Fibroblast of skin of right biceps (primary cell): ENCODE measurements at regions not wholly inside any gene's neighbourhood (a gene's known extent, or its start where the extent isn't known, plus 50 kb on each side); places are given as distances from the start of the nearest gene placed in this dataset.
"Not testable (repeated sequence)": the region's sequence is repeated elsewhere in the genome, so short reads cannot be mapped to it uniquely, and the experiment has no call there.

Source experiments
- DNase-seq: peaks from one replicate; pipeline ENCODE4 v3.0.0-alpha.2; 2013

DNA sequence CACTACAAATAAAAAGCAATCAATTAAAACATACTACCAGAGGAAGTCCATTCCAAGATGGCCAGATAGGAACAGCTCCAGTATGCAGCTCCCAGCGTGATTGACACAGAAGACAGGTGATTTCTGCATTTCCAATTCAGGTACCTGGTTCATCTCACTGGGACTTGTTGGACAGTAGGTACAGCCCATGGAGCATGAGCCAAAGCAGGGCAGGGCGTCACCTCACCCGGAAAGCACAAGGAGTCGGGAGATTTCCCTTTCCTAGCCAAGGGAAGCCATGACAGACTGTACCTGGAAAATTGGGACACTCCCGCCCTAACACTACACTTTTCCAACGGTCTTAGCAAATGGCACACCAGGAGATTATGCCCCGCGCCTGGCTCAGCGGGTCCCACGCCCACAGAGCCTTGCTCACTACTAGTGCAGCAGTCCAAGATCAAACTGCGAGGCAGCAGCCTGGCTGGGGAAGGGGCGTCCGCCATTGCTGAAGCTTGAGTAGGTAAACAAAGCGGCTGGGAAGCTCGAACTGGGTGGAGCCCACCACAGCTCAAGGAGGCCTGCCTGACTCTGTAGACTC lies 106.0 kb downstream of the BUD13 start:
- not testable (repeated sequence) for DNase-seq

DNA sequence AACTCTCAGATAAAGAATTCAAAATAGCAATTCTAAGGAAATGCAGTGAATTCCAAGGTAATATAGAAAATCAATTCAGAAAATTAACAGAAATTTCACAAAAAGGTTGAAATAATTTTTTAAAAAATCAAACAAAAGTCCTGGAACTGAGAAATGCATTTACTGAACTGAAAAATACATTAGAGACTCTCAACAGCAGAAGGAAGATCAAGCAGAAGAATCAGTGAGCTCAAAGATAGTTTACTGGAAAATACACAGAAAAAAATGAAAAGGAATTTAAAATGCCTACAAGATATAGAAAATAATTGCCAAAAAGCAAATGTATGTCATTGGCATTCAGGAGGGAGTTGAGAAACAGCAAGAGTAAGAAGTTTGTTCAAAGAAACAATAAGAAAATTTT lies 107.3 kb downstream of the BUD13 start:
- DNase-seq, result no peak

DNA sequence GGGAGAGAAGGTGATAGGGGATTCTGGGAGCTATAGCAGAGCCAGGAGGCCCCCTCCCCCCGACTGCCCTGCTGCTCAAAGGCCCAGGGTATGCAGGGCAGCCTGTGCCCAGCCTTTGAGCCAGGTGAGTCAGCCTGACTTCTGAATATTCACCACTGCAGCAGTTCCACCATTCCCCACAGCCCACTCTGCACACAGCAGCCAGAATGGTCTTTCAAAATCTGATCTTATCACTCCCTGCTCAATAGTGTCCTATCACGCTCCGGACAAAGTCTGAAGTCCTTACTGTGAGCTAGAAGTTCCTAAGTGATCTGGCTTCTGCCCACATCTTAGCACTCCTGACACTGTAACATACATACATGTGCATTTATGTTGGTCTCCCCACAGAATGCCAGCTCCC lies 111.7 kb downstream of the BUD13 start:
- DNase-seq, result no peak

DNA sequence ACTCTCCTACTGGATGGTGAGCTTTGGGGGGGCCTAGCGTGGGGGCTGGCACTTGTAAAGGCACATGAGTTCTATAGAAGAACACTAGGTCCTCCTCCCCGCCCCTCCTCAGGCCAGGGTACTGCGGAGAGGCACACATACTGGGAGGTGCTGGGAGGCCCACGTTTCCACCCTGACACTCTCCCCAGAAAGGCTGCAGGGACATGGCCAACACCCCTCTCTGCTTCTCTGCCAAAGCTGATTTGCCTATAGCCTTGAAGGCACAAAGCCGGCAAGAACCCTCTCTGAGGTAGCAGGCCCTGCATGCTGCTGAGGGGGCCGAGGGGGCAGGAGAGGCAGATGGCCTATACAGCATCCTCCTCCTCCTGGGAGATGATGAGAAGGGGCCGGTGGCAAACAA lies 112.8 kb downstream of the BUD13 start:
- no peak for DNase-seq

DNA sequence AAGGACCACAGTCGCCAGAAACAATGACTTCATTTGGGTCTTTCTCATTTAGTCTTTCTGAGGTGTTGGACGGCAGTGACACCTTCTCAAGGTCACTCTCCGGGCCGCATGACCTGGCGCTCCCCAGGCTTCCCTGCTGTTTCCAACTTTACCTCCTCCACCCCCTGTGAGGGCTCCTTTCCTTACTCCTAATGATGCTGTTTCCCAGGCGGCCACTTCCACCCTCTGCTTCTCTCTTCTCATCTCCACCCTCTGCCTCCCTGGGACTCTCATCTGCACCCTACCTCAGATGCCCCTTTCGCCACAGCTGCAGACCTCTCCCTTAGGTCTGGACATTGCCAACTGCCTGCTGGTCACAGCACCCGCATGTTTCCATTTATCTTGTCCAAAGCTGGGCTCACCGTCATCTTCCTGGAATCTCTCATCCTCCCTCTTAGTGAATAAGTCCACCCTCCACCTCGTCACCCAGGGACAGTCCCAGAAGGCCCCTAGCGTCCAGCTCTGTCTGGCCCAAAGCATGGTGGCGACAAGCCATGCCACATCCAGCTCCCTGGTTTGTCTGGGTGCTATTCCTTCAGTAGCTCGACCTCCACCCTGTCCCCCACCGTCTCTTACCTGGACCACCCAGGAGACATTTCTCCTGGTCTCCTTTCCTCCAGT lies 113.8 kb downstream of the BUD13 start:
- DNase-seq, result no peak

DNA sequence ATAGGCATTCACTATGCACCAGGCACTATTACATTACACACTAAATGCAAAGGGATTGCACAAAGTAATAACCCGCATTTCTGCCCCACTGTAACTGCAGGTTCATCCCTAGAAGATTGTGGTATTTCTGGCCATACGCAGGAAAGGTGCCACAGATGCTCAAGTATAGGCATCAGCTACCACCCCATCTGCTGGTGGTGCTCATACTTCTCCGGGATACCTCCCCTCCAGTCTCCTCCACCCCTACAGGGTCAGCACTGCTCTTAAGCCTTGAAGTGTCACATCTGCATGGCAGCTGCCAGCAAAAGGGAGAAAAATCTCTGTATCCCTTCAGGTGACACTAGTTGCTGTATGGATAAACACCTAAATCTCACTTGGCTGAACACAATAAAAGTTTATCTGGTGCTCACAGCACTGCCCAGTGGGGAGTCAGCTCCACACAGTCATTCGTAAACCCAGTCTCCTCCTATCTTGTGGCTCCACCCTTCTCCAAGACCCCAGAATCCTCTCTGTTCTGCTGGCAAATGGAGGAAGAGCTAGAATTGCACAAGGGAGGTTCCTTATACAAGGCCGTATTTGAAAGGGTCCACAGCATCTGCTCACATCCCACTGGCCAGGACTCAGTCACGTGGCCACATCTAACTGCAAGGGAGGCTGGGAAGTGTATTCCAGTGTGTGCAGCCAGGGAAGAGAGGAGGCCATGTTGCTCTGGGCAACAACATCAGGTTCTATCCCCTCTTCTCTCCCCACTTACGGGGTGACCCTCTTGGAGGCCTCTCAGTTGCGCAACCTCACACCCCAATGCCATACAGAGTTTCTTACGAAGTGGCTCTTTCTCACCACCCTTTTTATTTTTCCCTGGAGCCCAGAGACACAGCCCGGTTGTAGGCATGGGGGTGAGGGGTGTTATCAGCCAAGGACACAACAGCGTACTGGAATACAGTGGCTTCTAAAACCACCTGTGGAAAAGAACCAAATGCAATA lies 114.7 kb downstream of the BUD13 start:
- DNase-seq, result no peak

DNA sequence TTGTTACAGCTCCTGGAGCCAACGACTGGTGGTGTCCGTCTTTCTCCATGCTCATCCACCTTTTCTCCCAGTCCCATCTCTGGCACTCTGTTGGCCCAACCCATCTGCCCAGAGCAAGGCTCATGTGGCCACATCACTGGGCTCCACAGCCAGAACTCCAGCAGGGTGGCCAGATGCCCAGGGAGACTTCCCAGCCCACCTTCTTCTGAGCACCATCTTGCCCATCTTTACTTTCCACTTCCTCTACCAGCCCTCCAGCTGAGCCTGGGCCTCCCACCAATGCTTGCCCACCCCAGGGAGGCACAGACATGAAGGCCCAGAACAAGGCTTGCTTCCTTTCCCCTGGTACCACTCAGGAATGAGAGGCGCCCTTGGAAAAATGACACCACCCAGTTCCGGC lies 116.8 kb downstream of the BUD13 start:
- DNase-seq, result no peak

DNA sequence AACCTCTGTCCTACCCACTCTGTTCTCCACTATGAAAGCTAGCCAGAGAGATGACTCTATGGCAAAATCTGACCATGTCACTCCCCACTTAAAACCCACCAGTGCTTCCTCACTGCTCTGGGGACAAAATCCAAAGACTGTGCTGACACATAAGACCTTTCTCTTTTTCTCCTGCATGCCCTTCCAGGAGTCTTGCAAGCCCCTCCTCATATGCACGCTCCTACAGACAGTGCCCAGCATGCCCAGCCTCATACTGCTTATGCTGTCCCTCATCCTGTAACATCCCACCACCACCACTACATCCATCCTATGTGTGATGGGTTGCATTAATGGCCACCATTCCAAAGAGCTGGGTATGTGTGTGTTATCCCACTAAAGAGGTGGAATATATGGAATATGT lies 118.3 kb downstream of the BUD13 start:
- DNase-seq, result no peak

DNA sequence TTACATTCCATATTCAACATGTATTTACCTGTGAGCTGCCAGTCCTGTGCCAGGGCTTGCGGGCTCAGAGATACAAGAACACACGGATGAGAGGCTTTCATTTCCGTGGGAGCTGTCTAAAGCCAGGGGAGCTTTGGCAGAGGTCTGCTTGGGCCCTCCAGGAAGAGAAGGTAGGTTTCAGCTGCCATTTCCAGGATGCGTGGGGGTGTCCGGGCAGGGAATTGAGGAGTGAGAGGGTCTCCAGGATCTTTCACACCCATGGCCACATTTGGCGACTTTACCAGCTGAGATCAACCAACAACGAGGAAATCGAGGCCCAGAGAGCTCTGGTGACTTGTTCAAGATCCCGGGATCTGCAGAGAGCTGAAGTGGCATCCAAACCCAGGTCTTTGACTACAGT lies 119.6 kb downstream of the BUD13 start:
- no peak for DNase-seq

DNA sequence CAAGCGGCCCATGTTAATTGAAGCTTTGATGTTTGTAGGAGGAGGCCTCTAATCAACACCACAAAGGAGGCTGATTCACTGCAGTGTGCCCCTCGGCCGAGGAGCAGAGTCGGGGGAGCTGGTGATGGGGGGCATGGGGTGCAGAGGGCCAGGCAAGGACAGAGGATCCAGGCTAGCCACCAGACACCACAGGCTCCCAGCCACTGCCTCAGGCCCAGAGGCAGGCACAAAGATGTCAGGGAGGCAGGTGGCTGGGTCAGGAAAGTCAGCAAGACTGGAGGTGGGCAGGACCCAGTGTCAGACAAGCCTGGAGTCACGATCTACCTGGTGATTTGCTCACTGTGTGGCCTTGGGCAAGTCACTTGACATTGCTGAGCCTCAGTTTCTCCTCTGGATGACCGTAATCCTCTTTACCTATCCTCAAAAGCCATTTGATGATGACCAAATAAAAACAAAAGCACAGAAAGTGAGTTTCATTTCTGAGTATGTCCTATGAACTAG lies 121.0 kb downstream of the BUD13 start:
- no peak for DNase-seq

DNA sequence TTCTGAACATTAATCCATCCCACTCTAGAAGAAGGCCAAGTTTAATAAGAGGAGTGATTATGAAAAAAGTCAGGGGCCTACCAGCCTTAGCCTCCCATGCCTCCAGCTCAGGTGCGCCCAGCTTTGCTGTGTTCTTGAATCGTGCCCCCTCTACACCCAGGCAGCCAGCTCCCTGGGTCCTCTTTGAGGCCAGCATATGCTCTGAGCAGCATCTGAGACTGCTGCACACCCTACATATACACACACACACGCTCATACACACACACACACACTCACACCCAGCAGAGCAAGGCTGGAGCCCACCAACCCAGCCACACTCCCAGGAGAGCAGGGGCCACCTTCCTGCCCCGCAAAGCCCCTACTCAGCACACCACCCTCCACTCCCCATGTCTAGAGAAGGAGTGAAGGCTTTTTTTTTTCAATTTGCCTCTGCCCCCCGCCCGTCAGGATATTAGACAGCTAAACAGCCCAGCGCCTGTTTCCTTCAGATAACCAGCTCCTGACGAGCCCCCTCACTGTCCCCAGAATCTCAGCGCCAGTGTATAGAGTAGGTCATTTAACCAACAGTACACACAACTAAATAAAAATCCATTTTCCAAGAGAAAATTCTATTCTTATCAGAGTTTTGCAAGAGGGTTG lies 121.6 kb downstream of the BUD13 start:
- no peak for DNase-seq

DNA sequence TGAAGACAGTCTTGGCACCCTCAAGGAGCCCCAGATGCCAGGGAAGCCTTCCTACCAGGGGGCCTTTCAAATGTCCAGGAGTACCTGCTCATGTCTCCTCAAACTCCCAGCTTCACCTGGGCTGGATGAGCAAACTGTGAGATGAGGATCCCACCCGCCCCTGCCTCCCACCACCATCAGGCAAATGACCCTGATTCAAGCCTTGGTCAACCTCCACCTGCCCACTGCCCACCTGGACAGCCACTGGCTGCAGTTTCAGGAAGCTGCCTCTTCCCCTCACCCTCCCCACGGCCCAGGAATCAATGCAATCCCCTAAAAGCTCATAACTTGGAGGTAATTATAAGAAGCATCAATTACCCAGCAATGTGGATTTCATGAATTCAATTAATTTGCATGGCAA lies 122.7 kb downstream of the BUD13 start:
- DNase-seq, result no peak

DNA sequence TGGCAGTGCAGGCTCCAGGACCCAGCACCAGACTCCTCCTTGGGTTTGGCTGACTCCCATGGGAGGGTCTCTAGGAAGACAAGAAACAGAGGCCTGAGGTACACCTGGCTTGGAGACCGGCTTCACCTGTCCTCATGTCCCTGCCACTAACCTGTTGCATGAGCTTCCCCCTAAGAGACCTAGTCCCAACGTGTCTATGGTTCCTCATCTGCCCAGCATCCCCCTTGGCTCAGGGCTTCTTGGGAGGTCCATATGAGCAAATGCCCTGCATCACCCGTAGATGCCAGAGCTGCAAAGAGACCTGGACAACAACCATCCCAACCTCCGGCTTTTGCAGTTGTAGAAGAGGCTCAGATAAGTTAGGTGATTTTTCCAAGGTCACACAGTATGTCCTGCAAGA lies 123.5 kb downstream of the BUD13 start:
- no peak for DNase-seq

DNA sequence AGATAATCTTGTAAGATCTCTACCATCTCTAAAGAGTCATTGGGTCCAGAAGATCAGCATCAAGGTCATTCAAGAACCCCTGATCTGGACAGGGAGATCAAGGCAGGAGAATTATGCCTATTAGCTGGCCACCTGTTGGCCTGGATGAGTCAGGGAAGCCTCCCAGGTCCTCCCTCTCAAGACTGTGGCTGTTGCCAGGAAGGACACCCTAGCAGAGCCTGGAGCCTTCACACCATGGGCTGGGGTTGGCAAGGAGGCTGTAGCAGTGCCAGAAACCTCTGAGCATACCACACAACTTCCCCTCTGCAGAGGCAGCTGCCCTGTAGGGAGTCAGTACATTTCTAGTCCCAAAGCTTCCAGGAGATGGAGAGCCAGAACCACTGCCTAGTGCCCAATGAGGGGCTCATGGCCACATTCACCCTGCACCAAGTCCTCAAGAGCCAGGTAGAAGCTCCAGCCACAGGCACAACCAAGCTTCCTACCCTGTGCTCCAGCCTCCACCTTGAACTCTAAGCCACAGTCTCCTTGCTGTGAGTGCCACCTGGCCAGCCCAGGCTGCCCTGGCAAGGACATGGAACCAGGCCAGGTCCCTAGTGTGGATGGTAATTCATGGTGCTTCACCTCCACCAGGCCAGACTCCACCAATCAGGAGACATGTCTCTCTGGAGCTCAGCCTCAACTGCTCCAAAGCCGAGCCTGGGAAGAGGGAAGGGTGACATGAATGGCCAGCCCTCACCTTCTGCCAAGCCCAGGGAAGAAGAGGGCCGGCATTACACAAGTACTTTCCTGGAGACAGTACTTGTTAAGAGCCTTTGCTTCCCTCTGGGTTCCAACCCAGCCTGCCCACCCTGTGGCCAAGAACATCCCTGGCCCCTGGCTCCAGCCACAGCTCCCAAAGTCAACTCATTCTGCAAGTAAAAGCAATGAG lies 124.3 kb downstream of the BUD13 start:
- no peak for DNase-seq

DNA sequence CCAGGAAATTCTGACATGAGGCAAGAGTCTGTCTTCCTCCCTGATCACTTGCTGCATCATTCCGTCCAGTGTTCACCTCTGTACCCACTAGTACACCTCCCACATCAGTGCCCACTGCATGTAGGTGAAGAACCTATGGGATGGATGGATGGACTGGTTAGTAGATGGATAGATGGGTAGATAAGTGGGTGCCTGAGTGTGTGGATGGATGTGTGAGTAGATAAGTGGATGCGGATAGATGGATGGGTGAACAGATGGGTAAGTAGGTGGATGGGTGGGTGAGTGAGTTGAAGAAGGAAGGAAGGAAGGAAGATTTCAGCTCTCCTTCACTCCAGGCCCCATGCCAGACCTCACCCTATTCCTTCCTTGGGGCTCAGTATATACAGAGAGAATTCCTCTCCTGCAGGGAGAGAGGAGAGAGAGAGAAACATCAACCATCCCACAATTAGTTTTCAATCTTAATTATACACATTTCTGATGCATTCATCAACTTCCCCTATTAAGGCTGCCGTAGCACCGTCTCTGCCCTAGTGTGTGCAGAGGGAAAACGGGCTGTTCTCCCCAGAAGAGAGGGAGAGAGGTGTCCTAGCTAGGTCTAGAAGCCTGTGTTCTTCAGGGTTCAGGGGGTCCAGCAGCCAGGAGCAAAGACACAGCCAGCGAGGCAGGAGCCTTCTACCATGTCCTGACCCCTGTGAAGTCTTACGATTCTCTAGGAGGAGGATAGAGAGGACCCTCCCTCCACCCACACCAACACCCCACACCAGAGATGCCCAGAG lies 125.3 kb downstream of the BUD13 start:
- DNase-seq, result no peak

DNA sequence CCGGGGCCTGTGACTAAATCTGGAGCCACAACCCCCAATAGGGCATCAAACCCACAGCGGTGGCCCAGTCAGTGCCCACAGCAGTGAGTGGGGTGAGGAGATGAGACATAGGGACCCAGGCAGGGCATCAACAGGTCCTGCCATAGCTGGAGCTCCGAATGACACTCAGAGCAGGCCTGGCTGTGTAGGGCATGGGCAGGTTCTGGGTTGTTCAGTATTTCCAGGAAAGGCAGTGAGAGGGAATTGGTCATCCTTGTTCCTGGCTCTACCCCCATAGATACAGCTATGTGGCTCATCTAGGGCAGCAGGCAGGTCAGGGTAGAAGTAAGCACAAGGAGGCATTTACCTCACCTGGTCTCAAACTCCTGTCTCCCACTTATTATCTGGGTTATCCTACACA lies 126.6 kb downstream of the BUD13 start:
- DNase-seq, result no peak

DNA sequence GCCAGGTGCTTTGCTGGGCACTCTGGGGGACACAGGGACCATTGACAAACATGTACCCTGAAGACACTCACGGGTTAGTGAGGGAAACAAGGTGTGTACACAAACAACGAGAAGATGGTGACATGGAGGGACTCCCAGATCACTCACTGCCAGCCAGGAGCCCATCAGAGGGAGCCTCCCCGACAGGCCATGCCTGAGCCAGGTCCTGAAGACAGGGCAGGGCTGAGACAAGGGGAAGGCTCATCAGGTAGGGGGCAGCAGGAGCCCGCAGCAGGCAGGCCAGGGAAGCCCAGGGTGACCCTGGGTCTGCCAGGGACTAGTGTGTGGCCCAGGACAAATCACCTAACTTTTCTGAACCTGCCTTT lies 127.9 kb downstream of the BUD13 start:
- no peak for DNase-seq

DNA sequence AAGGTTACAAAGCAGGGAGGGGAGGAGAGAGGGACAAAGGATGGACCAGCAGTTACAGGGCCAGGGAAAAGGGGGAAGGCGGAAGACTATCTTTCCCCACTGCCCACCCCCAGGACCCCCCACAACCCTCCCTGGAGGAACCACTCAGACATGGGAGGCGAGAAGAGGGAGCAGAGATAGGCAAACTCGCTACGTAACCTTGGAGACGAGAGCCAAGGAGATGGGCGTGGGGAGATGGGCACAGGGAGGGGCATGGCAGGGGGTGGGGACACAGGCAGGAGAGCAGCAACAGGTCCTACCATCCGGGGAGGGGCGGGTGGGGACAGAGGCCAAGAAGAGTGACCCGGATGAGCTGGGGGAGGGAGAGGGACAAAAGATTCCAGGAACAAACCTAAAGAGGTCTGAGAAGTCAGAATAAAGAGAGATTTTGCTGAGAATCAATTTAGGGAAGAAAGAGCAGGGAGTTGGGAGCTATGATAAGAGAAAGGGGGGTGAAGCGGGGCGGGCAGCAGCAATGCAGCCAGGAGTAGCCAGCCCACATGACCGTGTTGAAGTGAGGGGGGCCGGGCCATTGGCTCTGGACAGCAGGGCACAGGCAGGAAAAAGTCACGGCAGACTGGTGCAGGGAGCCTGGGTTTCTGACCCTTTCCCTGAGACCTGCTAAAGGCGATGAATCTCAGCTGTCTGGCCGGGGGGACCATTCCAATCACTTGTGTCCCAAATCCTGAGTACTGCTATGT lies 128.4 kb downstream of the BUD13 start:
- DNase-seq, result no peak

DNA sequence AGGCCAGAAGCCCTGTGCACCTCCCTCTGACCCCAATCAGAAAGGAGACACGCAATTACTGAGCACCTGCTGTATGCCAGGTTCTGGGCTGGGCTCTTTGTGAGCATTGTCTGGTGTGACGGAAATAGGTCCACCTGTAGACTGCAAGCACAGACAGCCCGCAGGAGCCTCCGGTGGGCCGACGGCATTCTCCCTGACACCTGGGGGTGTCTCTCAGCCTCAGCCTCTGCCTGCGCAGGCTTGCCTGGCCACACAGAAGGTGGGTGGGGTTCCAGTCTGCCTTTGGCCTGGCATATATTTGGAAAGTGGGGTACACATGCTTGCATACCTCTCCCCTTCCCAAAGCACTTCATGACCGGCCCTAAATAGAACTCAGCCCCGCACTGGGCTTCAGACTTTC lies 129.3 kb downstream of the BUD13 start:
- no peak for DNase-seq

DNA sequence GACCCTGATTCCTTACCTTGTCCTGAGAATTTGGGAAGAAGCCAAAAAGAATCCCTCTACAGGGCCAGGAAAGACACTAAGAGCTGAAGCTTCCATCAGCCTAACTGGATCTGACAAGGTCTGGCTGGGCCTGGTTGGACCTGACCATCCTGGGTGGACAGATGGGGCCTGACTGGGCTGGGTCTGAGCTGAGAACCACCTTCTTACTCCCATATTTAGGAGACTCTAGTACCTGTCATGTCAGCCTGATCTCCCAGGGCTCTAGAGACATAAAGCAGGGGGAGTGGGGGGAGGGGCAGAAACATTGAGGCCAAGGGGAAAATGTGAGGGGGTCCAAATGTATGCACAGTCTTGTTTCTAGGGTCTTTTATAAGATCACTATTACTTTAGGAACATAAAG lies 129.9 kb downstream of the BUD13 start:
- no peak for DNase-seq

DNA sequence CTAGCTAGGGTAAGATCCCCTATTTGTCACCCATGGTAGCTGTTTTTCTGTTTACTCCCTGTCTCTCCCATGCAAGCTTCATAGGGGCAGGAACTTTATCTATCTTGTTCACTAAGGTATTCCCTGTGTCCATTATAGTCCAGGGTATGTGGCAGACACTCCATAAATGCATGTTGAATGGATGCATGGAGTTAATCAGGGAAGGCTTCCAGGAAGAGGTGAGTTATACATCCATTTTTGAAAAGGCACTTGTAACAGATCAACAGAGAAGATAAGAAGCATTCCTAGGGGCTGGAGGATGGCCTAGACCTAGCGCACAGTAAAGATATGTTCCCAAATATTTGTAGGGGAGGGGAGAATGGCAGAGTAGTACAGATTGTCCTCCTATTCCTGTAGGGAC lies 130.3 kb downstream of the BUD13 start:
- DNase-seq, result no peak
